ENCODE measurements at regions not wholly inside any gene's neighbourhood (a gene's known extent, or its start where the extent isn't known, plus 50 kb on each side); places are given as distances from the start of the nearest gene placed in this dataset.

- TF ChIP-seq, protein P1, sequence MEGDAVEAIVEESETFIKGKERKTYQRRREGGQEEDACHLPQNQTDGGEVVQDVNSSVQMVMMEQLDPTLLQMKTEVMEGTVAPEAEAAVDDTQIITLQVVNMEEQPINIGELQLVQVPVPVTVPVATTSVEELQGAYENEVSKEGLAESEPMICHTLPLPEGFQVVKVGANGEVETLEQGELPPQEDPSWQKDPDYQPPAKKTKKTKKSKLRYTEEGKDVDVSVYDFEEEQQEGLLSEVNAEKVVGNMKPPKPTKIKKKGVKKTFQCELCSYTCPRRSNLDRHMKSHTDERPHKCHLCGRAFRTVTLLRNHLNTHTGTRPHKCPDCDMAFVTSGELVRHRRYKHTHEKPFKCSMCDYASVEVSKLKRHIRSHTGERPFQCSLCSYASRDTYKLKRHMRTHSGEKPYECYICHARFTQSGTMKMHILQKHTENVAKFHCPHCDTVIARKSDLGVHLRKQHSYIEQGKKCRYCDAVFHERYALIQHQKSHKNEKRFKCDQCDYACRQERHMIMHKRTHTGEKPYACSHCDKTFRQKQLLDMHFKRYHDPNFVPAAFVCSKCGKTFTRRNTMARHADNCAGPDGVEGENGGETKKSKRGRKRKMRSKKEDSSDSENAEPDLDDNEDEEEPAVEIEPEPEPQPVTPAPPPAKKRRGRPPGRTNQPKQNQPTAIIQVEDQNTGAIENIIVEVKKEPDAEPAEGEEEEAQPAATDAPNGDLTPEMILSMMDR (optimal IDR thresholded peaks at IDR 0.05 in 1 of 3, IDR thresholded peaks at IDR 0.05 in 1 of 3, conservative IDR thresholded peaks at IDR 0.05 in 1 of 3; ENCODE audit: extremely low read depth in 1 of 3, insufficient read depth in 2 of 3, low read length in 3 of 3): no peak
- no peak for TF ChIP-seq EZH2 (IDR thresholded peaks at IDR 0.05; ENCODE audit: low read length)
Measured at GRCh38 chr15:96914081-96914480, 583.6 kb downstream of the NR2F2 start.
